Panc1 (cell line): ENCODE measurements at regions not wholly inside any gene's neighbourhood (a gene's known extent, or its start where the extent isn't known, plus 50 kb on each side); places are given as distances from the start of the nearest gene placed in this dataset.

Experiments used
- ATAC-seq: fragments of 200-7000 bp; cut with Tn5 transposase; 2 replicates; pipeline ENCODE4 v1.9.1; 2020; ENCODE audit warnings: mild to moderate bottlenecking, moderate library complexity
- BruUV-seq: library from RNA; stranded (reverse); fragments of 400-500 nt; replicated peaks from 2 replicates; lab custom pipeline; 2021; lab: Mats Ljungman, UMichigan
- CTCF ChIA-PET: fragments of 300-600 bp; sonication (Branson Sonifier 250); formaldehyde crosslinking; loops from one replicate; lab custom pipeline; 2022; ENCODE audit warnings: antibody characterized with exemption; lab: Charles Lee
- POLR2A ChIA-PET: fragments of 300-600 bp; sonication (Branson Sonifier 250); formaldehyde crosslinking; loops from one replicate; lab custom pipeline; 2022; ENCODE audit warnings: antibody characterized with exemption; lab: Charles Lee
- DNase-seq: peaks from one replicate; pipeline ENCODE4 v3.0.0-alpha.2; 2010; ENCODE audit warnings: low read depth, low spot score
- H3K27ac ChIP-seq: 2 replicates; pipeline ENCODE4 v1.5.1; 2011; ENCODE audit warnings: mild to moderate bottlenecking, low read length, inconsistent platforms
- H3K27me3 ChIP-seq: fragments of 200-500 bp; sonication (Bioruptor generic); 2 replicates; pipeline ENCODE4 v1.6.0; 2014; ENCODE audit warnings: low read length, inconsistent platforms; ENCODE audit not compliant: control insufficient read depth, insufficient read depth
- H3K36me3 ChIP-seq: fragments of 200-500 bp; sonication (Bioruptor generic); 2 replicates; pipeline ENCODE4 v1.5.1; 2014; ENCODE audit warnings: inconsistent platforms, mild to moderate bottlenecking, low read length, moderate library complexity; ENCODE audit not compliant: control insufficient read depth, insufficient read depth
- H3K4me1 ChIP-seq: 2 replicates; pipeline ENCODE4 v1.5.1; 2011; ENCODE audit warnings: inconsistent platforms, mild to moderate bottlenecking, low read length, moderate library complexity; ENCODE audit not compliant: control insufficient read depth, insufficient read depth
- H3K4me3 ChIP-seq, 2 experiments: 2 replicates each; pipeline ENCODE4 v1.5.1; 2011 to 2012; ENCODE audit warnings: low read depth in 2 of 2, low read length in 2 of 2, mild to moderate bottlenecking in 2 of 2, inconsistent platforms in 1 of 2, moderate library complexity in 1 of 2
- H3K9me3 ChIP-seq: fragments of 200-500 bp; sonication (Bioruptor generic); 2 replicates; pipeline ENCODE4 v1.5.1; 2014; ENCODE audit warnings: low read depth, mild to moderate bottlenecking, inconsistent platforms, low read length, moderate library complexity; ENCODE audit not compliant: control insufficient read depth, insufficient read depth
- POLR2AphosphoS5 ChIP-seq: IDR thresholded peaks from 2 replicates; pipeline ENCODE4 v1.6.1; 2012; ENCODE audit warnings: mild to moderate bottlenecking, low read depth, low read length, moderate library complexity
- SIN3A ChIP-seq: IDR thresholded peaks from 2 replicates; pipeline ENCODE4 v1.6.1; 2012; ENCODE audit warnings: low read depth, mild to moderate bottlenecking, low read length, moderate library complexity, borderline replicate concordance; ENCODE audit not compliant: insufficient read depth
- TCF7L2 ChIP-seq: IDR thresholded peaks from 2 replicates; pipeline ENCODE4 v1.6.1; 2011; ENCODE audit warnings: mild to moderate bottlenecking, low read depth, low read length, inconsistent platforms
- in situ Hi-C: cut with HindIII; loops from 2 replicates; pipeline ENCODE4 v1.10.0; 2016; ENCODE audit warnings: low sequenced_read_pairs, low pct_unique_long_range_greater_than_20kb
- intact Hi-C: fragments of 100-400 bp; cut with micrococcal nuclease; formaldehyde crosslinking; loops from one replicate; pipeline ENCODE4 v1.10.0; 2022; ENCODE audit not compliant: unreplicated experiment
- TF ChIP-seq, protein P1 (sequence below), 2 experiments: IDR thresholded peaks; 2 replicates each; pipeline ENCODE4 v1.6.1; 2011 to 2012; ENCODE audit warnings: low read depth in 2 of 2, control low read depth in 1 of 2, low read length in 1 of 2, mild to moderate bottlenecking in 1 of 2, moderate library complexity in 1 of 2; ENCODE audit not compliant: insufficient read depth in 1 of 2
- TF ChIP-seq, protein P2 (sequence below): fragments of 450-650 bp; IDR thresholded peaks from 2 replicates; pipeline ENCODE4 v1.5.1; 2017; ENCODE audit warnings: mild to moderate bottlenecking

DNA sequence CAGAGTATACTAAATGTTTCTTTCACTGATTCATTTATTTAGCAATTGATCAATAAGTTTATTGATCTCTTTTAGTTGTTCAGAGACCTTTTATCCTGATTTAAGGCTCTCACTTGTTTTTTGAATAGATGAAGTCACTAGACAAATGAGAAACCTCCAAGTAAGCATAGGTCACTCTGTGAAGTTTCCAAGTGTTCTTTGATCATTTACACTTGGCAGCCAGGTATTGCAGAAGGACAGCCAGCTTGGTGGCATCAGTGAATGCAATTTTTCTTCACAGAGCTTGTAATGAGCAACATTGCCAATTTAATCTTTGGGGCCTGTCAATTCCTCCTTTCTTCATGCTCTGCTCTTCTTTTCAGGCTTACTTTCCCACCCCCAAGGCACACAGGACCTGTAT is 413.0 kb downstream of the OMA1 start:
- Histone ChIP-seq H3K36me3 (no peaks in the 10 kb centered on the region), H3K9me3 (no peaks in the 10 kb centered on the region), H3K27ac (no peak overlapping the region), H3K27me3 (no peaks in the 10 kb centered on the region), H3K4me3 (no peak overlapping the region), H3K4me1 (no peaks in the 10 kb centered on the region)
- in situ Hi-C loops: no loop called here
- no TSS peak for BruUV-seq
- POLR2A ChIA-PET: no interaction called here
- DNase-seq: no peak
- CTCF ChIA-PET: no interaction called here
- ATAC-seq: no peak
- intact Hi-C loops: no loop called here
- no peak for TF ChIP-seq SIN3A
- TF ChIP-seq TCF7L2: no peak

DNA sequence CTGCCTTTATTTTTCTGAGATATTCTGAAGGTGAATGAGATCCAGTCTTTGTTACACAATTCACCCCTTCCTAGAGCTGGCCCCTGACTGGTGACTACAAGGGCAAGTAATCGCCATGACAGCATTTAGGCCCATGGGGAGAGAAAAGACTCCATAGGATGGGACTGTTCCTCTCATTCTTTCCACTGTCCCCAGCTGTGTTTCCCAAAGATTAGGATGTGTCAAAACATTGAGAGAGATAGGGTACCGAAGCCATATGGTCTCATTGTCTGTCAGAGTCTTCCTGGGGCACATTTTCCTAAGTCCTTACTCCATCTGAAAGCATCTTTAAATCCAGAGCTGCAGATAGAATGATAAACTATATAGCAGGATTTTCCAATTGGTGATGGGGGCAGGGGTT is 423.5 kb downstream of the OMA1 start:
- CTCF ChIA-PET: no interaction called here
- Histone ChIP-seq H3K4me3 (no peak overlapping the region), H3K36me3 (no peaks in the 10 kb centered on the region), H3K27ac (no peak overlapping the region), H3K4me1 (no peaks in the 10 kb centered on the region), H3K9me3 (no peaks in the 10 kb centered on the region), H3K27me3 (no peaks in the 10 kb centered on the region)
- in situ Hi-C loops (no loop called here), intact Hi-C loops (no loop called here)
- ATAC-seq (no peak), DNase-seq (no peak)
- POLR2A ChIA-PET: no interaction called here
- no TSS peak for BruUV-seq
- TF ChIP-seq, protein P1, sequence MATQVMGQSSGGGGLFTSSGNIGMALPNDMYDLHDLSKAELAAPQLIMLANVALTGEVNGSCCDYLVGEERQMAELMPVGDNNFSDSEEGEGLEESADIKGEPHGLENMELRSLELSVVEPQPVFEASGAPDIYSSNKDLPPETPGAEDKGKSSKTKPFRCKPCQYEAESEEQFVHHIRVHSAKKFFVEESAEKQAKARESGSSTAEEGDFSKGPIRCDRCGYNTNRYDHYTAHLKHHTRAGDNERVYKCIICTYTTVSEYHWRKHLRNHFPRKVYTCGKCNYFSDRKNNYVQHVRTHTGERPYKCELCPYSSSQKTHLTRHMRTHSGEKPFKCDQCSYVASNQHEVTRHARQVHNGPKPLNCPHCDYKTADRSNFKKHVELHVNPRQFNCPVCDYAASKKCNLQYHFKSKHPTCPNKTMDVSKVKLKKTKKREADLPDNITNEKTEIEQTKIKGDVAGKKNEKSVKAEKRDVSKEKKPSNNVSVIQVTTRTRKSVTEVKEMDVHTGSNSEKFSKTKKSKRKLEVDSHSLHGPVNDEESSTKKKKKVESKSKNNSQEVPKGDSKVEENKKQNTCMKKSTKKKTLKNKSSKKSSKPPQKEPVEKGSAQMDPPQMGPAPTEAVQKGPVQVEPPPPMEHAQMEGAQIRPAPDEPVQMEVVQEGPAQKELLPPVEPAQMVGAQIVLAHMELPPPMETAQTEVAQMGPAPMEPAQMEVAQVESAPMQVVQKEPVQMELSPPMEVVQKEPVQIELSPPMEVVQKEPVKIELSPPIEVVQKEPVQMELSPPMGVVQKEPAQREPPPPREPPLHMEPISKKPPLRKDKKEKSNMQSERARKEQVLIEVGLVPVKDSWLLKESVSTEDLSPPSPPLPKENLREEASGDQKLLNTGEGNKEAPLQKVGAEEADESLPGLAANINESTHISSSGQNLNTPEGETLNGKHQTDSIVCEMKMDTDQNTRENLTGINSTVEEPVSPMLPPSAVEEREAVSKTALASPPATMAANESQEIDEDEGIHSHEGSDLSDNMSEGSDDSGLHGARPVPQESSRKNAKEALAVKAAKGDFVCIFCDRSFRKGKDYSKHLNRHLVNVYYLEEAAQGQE (IDR thresholded peaks at IDR 0.05; ENCODE audit: insufficient read depth in 1 of 2, low read depth in 2 of 2, low read length in 1 of 2): no peak
- TF ChIP-seq, protein P2, sequence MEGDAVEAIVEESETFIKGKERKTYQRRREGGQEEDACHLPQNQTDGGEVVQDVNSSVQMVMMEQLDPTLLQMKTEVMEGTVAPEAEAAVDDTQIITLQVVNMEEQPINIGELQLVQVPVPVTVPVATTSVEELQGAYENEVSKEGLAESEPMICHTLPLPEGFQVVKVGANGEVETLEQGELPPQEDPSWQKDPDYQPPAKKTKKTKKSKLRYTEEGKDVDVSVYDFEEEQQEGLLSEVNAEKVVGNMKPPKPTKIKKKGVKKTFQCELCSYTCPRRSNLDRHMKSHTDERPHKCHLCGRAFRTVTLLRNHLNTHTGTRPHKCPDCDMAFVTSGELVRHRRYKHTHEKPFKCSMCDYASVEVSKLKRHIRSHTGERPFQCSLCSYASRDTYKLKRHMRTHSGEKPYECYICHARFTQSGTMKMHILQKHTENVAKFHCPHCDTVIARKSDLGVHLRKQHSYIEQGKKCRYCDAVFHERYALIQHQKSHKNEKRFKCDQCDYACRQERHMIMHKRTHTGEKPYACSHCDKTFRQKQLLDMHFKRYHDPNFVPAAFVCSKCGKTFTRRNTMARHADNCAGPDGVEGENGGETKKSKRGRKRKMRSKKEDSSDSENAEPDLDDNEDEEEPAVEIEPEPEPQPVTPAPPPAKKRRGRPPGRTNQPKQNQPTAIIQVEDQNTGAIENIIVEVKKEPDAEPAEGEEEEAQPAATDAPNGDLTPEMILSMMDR: no peak
- no peak for TF ChIP-seq POLR2AphosphoS5
- TF ChIP-seq SIN3A: no peak
- TF ChIP-seq TCF7L2: no peak

DNA sequence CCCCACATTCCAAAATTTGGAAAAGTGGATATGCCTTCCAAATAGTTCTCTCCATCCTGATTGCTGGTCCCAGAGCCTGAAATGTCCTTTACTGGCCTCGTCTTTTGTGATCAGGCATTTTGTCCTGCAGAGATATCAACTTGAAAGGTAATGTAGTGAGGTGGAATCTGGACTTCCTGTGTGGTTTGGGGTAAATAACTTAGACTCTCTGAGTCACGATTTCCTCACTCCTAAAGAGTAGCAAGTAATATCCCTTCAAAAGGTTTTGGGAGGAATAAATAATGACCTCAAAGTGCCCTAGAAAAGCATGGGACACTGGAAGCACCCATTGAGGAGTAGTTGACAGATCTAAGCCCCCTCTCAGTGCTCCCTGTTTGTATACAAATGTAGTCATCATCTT is 426.6 kb downstream of the OMA1 start:
- ATAC-seq (no peak), DNase-seq (no peak)
- in situ Hi-C loops: no loop called here
- ChIA-PET POLR2A (no interaction called here), CTCF (no interaction called here)
- H3K36me3 ChIP-seq: no peaks in the 10 kb centered on the region
- intact Hi-C loops: no loop called here
- H3K9me3 ChIP-seq: no peaks in the 10 kb centered on the region
- H3K4me1 ChIP-seq: no peaks in the 10 kb centered on the region
- H3K27me3 ChIP-seq: no peaks in the 10 kb centered on the region
- no peak overlapping the region for H3K27ac ChIP-seq
- no peak for TF ChIP-seq POLR2AphosphoS5
- TF ChIP-seq SIN3A: no peak
- no TSS peak for BruUV-seq
- H3K4me3 ChIP-seq: no peak overlapping the region
